Right kidney (tissue), 1 donor: ENCODE measurements at regions not wholly inside any gene's neighbourhood (a gene's known extent, or its start where the extent isn't known, plus 50 kb on each side); places are given as distances from the start of the nearest gene placed in this dataset.

Source experiments
- DNase-seq: peaks from one replicate; pipeline ENCODE4 v3.0.0-alpha.2; 2016

DNA sequence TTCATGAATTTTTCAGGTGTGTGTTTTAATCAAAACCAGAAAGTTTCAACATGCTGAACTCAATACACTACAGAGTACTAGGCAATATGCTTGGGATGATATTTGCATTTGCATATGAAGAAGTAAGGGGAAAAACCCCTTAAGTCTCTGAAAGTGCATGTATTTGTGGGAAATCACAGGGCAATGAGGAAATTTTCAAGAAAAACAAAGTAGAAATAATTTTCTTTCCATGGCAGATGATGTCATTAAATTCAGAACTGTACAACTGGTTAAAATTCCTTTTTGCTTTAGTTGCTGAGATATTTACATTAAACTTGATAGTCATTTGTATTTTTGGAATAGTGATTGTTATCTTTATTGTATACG lies 294.0 kb upstream of the TBC1D5 start:
- no peak for DNase-seq

DNA sequence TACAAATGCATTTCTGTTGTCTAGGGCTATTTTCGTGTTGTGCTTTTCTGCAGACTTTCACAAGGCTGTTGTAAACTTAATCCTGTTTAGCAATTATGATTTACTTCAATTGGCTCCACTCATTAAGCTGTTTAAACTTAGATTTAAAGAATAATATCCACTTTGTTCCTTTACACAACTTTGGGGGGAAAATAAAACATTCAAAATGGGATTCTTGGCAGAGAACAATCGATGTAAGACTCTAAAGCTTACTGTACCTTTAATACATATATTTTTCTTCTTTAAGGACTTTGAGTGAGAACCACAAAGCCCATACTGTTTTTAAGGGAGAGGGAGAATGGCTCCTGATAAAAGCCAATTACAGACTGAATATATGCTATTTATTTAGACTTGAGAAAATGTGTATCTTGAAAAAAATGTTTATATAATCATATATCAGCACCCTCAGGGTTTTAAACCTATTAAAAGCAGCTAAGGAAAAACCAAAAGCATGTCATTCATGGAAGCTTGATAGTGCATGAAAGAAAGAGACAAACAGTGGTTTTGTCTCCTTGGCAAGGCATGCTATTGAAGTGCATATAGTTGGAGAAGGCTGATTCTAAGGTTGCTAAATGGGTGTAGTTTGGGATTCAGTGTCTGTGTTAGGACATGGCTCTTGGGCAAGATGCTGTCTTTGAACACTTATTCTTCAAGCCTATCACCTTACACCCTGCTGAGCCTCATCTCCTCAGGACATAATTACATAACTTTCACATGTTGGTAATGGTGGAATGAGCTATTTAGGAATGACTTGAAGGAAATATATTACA lies 293.4 kb upstream of the TBC1D5 start:
- DNase-seq: no peak

DNA sequence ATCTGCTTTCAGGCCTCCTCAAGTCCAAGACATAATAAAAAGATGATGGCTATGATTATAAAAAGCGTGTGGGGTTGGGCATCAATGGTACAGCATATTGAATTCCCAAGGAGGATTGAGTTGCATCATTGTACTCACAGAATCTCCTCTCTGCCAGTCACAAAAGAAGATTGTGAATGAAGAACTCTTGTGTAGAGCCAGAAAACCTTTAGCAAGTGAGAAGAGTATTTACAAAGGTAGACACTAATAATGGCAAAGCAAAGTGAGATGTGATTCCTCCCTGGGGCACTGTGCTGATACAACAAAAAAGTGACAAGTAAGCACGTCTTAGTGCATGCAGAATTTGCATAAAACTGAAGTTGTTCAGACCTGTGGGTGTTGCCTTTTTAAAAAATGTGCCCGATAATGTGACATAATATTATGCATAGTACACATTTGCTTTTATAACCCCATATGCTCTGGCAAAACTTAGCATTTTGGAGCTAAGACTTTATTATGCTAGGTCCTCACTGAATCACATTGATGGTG lies 291.2 kb upstream of the TBC1D5 start:
- DNase-seq: no peak

DNA sequence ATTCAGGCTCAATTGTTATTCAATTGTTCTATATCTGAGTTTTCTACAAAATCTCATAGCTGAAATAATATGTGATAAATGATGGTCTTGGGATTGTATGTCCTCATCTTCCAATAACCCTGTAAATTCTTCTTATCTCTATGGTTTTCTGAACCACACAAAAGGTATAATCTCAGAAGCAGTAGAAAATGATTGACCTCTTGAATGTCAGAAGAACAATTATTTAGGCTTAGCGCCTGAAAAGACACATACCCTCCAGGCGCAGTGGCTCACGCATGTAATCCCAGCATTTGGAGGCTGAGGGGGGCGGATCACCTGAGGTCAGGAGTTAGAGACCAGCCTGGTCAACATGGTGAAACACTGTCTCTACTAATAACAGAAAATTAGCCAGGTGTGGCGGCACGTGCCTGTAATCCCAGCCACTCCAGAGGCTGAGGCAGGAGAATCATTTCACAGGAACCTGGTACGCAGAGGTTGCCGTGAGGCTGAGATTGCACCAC lies 288.0 kb upstream of the TBC1D5 start:
- DNase-seq: no peak

DNA sequence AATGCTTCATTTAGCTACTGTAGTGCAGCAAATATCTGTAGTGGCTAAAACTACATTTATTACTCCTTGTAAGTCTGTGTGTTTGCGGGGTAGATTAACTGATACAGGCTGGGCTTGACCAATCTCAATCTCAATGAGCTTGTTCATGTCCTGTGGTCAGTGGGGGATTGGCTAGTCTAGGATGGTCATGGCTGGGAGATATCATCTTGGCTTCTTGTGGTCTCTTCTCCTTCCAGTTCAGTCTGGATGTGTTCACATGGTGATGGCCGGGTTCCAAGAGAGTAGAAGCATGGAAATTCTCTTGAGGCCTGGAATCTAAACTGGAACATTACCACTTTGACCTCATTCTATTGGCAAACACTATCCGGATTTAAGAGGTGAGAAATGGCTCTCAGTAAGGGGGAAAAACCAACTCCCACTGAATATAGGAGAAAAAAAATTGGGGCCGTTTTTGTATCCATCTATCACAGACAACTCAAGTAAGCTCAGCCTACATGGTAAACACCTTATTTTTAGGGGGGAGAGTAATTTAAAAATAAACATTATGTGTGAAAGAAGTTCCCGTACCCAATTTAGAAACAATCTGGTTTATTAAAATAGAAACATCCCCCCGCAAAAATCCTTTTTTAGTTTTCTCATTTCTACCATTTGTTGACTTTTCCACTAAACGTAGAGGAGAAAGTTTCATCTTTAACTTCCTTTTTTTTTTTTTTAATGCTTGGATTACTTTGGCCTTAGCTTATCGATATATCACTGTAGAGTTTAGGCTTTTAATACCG lies 284.9 kb upstream of the TBC1D5 start:
- DNase-seq: no peak

DNA sequence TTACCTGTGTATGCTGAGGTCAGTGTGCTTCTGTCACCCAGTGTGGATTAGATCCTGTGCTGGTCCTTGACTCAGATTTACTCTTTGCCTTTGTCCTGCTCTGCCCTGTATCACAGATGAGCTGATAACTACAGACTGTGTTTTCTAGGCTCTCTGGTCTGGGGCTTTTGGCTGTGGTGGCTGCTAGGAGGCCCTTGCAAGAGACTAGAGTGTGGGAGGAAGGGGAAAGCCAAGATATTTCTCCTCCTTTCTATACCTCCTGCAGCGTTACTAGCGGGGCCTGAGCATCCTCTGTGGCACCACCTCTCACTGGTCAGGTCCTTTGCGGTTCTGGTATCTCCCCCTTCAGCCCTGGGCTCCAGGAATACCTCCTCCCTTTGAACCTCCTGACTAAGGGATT lies 282.3 kb upstream of the TBC1D5 start:
- no peak for DNase-seq

DNA sequence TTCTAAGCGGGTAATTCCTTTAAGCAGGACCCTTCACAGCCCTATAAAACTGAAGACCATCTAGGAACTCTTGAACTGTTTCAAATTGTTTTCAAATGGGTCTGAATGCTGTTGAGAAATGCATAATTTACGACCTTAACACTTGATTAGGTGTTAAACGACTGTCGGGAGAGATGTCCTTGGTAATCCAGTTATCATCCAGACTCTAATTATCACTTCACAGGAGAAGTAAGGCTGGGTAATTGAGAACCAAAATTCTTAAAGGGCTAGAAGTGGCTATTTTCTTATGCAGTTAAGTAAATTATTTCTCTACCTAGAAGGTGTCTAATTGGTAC lies 276.7 kb upstream of the TBC1D5 start:
- DNase-seq: no peak

DNA sequence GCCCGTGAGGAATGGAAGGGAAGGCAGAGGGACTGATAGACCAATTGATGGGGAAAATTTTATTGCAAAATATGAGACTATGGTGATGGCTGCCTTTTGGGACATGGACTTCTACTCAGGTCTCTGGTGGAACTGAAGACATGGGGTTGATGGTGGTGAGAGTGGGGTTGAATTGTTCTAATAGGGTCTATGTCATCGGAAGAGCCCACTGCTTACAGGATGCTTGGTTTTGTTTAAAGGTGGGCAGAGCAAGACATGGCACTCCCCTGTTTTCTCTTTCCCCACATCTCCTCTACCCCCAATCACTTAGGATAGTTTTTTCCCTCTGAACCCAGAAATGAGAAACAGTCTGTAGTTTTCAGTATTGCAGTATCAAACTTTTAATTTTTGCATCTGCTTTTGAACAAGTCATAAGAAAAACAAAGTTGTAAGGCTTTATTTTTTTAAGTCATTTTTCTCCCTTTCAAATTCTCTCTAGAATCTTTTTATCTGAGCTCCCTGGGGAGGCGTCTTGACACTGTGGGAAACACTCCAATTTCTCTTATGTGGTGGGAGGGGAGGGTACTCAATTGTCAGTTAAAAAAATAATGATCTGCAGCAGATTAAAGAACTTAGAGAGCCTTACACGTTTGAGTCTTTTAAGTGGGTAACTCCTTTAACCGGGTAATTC lies 276.2 kb upstream of the TBC1D5 start:
- no peak for DNase-seq

DNA sequence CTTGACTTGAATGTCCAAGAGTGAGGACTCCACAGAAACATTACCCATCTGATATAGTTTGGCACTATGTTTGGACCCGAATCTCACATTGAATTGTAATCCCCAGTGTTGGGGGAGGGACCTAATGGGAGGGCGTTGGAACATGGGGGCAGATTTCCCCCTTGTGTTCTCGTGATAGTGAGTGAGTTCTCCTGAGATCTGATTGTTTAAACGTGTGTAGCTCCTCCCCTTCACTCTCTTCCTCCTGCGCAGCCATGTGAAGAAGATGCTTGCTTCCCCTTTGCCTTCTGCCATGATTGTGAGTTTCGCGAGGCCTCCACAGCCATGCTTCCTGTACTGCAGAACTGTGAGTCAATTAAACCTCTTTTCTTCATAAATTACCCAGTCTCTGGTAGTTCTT lies 273.9 kb upstream of the TBC1D5 start:
- DNase-seq: no peak

DNA sequence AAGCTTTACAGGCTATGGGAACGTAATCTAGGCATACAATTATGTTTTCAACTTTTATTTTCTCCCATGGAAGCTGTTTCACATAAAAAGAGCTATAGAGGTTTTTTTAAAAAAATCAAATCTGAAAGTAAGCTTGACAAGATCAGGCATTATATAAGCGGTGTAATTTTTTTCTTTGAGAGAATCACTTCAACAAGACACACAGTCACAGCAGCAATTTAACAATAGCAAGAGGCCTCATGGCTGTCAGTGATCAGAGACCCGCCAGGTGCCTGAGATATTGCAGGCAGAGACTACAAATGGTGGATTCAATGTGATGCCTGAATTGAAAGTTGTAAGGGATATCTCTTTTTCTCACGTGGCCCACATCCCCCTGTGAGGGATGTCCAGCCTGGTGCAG lies 270.5 kb upstream of the TBC1D5 start:
- DNase-seq: no peak

DNA sequence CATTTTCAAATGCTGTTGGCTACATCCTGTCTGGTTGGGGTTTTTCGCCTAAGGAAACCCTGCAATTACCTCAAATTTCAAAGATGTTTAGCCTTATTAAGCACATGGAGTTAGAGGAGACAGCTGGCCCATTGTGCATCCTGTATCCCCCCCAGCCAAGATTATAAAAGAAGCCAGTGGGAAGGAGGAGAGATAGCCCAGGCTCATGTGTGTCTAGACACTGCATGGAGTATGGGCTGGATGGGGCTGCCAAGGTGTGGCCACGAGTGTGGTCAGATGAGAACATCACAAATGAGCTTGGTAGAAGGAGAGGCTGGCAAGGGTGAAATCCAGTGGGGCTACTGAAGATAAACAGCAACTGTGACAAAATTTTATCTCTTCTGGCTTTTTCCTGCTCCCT lies 270.0 kb upstream of the TBC1D5 start:
- no peak for DNase-seq

DNA sequence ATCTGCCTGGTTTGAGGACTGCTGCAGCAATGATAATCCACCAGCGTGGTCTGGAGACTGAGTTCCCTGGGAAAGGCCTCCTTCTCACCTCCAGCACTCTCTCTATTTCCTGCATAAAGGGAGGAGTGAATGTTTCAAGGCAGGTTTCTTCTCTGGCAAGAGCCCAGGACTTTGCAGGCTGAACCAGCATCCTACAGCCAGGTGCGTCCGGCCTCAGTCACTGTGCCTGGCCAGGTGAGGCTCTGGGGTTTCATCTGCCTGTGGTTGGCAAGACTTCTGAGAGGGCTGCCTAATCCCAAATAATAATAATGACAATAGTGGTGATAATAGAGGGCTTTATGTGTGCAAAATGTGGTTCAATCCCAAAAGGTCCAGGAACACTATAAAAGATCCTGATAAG lies 269.0 kb upstream of the TBC1D5 start:
- DNase-seq: no peak

DNA sequence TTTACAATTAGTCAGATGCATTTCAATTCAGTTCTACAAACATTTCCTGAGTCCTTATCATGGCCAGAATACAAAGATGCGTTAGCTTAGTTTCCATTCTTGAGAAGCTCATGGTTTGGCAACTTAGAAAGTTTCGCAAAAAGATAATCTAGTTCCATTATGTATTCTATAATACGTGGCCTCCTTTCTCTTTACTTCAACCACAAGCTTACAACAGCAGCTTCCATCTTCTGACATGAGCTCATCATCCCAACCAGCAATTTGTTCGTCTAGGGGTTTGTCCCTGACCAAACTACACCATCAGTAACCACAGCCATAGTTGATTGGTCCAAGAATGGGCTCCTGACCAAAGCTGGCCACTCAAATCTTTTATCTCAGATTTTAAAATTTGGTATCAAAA lies 267.6 kb upstream of the TBC1D5 start:
- no peak for DNase-seq

DNA sequence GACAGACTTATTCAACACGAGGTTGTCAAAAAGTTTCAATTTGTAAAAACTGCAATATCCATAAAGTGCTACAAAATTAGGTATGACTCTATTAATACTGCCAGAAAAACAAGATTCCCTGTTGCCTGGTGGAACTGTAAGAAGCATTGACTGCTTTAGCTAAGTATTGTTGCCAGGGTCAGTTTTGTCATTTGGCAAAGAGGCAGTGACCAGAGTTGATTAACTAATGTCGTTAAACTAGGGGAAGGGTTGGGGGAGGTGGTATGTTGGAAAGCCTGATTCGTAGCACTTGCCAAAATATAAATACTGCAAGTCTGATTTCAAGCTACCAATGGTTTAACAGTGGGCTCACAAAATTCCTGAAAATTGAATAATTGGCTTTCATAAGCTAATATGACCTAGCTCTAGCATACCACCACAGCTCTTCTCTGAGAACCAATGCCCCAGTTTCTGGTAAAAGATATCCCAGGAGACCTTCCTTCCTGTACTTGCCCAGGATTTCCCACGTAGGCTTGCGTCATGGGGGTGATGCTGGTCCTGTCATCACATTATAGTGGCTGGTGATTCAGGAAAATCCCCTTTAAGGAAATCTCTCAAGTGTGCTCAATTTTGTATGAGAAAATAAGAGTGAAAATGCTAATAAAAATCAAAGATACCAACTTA lies 266.4 kb upstream of the TBC1D5 start:
- no peak for DNase-seq

DNA sequence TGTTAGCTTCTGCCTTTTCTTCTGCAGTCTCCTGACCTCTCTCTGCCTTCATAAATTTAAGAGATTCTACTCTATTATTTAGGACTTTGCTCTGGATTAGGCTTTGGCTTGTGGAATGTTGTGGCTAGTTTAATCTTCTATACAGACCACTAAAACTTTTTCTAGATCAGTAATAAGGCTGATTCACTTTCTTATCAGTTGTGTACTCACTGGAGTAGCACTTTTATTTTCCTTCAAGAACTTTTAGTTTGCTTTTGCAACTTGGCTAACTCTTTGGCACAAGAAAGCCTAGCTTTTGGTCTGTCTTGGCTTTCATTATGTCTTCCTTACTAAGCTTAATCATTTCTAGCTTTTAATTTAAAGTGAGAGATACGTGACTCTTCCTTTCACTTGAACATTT lies 265.5 kb upstream of the TBC1D5 start:
- no peak for DNase-seq

DNA sequence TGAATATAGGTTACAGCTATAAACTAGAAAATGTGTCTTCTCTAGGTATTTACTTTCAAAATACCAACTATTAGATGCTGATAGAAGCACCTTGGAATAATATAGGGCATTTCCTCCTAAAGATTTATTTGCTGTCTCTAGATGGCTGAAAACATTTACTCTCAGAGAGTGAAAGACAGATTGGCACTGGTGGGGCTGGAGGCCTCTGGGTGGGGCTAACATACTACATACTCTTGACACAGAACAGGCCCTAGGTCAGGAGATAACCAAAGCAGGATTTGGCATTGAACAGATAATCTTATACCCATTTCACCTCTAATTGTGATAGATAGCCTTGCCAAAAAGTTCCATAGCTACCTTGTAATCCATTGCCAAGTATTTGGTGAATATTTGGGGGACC lies 253.3 kb upstream of the TBC1D5 start:
- no peak for DNase-seq

DNA sequence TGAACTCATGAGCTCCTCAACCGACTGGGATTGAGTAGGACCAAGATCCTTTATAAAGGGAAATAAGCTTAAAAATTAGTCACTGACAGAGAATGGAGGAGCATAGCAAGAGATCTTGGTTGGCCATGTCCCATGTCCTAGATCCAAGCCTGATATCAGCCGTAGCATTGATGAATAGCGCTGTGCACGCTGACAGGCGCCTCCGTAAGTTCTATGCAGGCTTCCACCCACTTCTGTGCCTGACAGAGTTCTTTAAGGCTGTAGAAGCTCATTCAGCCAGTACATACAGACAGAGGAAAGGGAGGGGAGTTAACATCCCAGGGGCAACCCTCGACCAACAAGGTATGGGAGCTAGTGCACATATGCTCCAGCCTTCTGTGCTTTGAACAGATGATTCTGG lies 251.7 kb upstream of the TBC1D5 start:
- DNase-seq: no peak

DNA sequence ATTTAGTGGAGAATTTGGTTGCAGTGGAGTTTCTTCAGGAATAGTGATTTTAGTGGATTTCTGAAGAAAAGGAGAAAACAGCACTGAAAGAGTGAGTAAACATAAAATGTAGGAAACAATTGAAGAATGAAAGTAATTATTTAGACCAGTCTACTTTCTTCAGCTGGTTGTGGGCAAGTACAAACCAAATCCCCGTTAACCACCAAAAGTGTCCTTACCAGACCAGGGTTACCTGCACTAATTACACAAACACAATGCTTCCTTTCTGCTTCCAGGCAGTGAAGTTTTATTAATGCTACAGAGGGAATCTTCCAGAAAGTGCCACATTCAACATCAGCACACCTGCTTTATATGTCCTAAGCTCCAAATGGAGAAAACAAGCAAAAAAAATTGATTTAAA lies 248.0 kb upstream of the TBC1D5 start:
- DNase-seq: no peak

DNA sequence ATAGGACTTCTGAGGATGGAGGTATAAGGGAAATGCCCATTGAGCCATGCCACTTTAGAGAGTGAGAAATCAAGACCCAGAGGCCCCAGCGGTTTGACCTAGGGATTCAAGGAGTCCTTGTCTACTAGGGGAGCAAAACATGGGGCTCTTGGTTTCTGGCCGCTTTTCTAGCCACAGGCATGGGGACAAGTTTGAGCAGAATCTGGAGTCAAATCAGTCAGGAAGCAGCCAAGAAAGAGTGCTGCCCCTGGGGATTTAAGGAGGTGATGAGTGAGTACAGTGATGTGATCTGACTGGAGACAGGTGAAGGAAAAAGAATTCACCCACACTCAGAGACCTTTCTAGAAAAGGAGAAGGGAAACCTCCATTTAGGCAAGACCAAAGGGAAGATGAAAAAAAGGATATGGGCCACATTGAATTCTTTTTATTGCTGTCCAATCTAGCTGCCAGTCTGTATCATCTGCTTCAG lies 244.0 kb upstream of the TBC1D5 start:
- DNase-seq: no peak

DNA sequence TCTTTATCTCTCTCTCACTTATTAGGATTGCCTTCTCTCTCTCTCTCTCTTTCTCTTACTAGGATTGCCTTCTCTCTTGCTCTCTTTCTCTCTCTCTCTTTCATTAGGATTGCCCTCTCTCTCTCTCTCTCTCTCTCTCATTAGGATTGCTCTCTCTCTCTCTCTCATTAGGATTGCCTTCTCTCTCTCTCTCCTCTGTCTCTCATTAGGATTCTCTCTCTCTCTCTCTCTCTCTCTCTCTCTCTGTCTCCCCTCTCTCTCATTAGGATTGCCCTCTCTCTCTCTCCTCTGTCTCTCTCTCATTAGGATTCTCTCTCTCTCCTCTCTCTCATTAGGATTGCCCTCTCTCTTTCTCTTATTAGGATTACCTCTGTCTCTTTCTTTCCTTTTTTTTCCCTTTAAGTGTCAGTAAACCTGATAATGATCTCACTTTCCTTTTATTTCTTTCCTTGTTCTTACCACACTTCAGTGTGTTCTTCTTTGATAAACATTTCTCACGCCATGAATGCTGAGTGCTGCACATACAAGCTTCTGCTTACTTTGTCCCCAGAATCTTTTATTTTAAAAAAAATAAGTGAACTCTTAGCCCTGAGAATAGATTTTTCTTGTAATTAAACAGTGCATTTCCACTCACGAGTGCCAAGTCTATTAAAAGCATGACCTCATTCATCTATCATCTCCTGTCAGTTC lies 243.4 kb upstream of the TBC1D5 start:
- DNase-seq: no peak

DNA sequence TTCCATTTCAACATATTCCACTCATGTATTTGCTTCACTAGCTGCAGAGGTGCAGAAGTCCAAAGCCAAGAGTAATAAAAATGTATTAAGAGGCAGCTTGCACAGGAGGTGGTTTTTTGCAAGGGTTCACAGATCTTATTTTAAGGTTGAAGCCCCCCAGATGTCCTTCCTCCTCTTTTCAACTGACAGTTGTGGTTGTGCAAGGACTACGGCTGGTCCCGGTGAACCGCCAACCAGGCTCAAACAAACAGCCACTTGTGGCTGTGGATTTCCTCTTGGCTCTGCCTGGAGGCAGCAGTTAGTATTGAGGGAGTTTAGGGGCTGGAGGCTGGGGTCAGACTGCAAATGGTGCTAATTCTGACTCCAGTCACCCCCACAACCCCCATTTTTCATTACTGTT lies 240.7 kb upstream of the TBC1D5 start:
- DNase-seq: no peak
